ENCODE measurements at regions not wholly inside any gene's neighbourhood (a gene's known extent, or its start where the extent isn't known, plus 50 kb on each side); places are given as distances from the start of the nearest gene placed in this dataset.
"Not testable (repeated sequence)": the region's sequence is repeated elsewhere in the genome, so short reads cannot be mapped to it uniquely, and the experiment has no call there.

DNA sequence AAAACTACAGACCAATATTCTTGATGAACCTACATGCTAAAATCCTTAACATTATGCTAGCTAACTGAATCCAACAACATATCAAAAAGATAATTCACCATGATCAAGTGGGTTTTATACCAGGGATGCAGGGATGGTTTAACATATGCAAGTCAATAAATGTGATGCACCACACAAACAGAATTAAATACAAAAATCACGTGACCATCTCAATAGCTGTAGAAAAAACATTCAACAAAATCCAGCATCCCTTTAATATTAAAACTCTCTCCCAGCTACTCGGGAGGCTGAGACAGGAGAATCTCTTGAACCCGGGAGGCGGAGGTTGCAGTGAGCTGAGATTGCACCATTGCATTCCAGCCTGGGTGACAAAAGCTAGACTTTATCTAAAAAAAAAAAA is 1056.8 kb downstream of the TSN start:
- TF ChIP-seq ZNF580 (tag by site-specific recombination; IDR thresholded peaks at IDR 0.05); ZNF311 (tag by site-specific recombination; IDR thresholded peaks at IDR 0.05; ENCODE audit: borderline replicate concordance); ZNF677 (tag by site-specific recombination; IDR thresholded peaks at IDR 0.05); CTCF (tag by site-specific recombination; IDR thresholded peaks at IDR 0.05); ZNF16 (tag by site-specific recombination; IDR thresholded peaks at IDR 0.05; ENCODE audit: low read depth); ELK4 (IDR thresholded peaks at IDR 0.05; ENCODE audit: borderline replicate concordance, low read depth, low read length); MZF1 (tag by site-specific recombination; IDR thresholded peaks at IDR 0.05; ENCODE audit: borderline replicate concordance); ZNF561 (tag by site-specific recombination; IDR thresholded peaks at IDR 0.05; ENCODE audit: borderline replicate concordance); ZNF529 (tag by site-specific recombination; IDR thresholded peaks at IDR 0.05; ENCODE audit: insufficient replicate concordance); ZNF292 (tag by site-specific recombination; IDR thresholded peaks at IDR 0.05; ENCODE audit: borderline replicate concordance, low read depth); KLF9 (tag by site-specific recombination; IDR thresholded peaks at IDR 0.05; ENCODE audit: low read depth); ZNF623 (tag by site-specific recombination; IDR thresholded peaks at IDR 0.05): not testable (repeated sequence)
- TF ChIP-seq, protein P1, sequence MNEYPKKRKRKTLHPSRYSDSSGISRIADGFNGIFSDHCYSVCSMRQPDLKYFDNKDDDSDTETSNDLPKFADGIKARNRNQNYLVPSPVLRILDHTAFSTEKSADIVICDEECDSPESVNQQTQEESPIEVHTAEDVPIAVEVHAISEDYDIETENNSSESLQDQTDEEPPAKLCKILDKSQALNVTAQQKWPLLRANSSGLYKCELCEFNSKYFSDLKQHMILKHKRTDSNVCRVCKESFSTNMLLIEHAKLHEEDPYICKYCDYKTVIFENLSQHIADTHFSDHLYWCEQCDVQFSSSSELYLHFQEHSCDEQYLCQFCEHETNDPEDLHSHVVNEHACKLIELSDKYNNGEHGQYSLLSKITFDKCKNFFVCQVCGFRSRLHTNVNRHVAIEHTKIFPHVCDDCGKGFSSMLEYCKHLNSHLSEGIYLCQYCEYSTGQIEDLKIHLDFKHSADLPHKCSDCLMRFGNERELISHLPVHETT (tag by site-specific recombination; IDR thresholded peaks at IDR 0.05): not testable (repeated sequence)
- TF ChIP-seq, protein P2, sequence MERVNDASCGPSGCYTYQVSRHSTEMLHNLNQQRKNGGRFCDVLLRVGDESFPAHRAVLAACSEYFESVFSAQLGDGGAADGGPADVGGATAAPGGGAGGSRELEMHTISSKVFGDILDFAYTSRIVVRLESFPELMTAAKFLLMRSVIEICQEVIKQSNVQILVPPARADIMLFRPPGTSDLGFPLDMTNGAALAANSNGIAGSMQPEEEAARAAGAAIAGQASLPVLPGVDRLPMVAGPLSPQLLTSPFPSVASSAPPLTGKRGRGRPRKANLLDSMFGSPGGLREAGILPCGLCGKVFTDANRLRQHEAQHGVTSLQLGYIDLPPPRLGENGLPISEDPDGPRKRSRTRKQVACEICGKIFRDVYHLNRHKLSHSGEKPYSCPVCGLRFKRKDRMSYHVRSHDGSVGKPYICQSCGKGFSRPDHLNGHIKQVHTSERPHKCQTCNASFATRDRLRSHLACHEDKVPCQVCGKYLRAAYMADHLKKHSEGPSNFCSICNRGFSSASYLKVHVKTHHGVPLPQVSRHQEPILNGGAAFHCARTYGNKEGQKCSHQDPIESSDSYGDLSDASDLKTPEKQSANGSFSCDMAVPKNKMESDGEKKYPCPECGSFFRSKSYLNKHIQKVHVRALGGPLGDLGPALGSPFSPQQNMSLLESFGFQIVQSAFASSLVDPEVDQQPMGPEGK (tag by site-specific recombination; IDR thresholded peaks at IDR 0.05): not testable (repeated sequence)
